Endothelial cell of umbilical vein (primary cell): ENCODE measurements at regions not wholly inside any gene's neighbourhood (a gene's known extent, or its start where the extent isn't known, plus 50 kb on each side); places are given as distances from the start of the nearest gene placed in this dataset.

ENCODE experiments used
- BruUV-seq: library from RNA; stranded (reverse); fragments of 400-500 nt; replicated peaks from 2 replicates; lab custom pipeline; 2021; lab: Mats Ljungman, UMichigan
- CTCF ChIA-PET: fragments of 300-600, 350-600 bp; sonication (Branson Sonifier 250); formaldehyde crosslinking; loops from one replicate; lab custom pipeline; 2021; ENCODE audit warnings: antibody characterized with exemption, inconsistent platforms; lab: Charles Lee
- POLR2A ChIA-PET: fragments of 300-600, 350-600 bp; sonication (Branson Sonifier 250); formaldehyde crosslinking; loops from one replicate; lab custom pipeline; 2021; ENCODE audit warnings: antibody characterized with exemption, inconsistent platforms; lab: Charles Lee
- DNase-seq: peaks from one replicate; pipeline ENCODE4 v3.0.0-alpha.2; 2011; ENCODE audit warnings: low read depth, low spot score
- FAIRE-seq: peaks from 2 replicates; lab custom pipeline; 2011; peaks lifted over from hg19 to GRCh38; lab: Jason Lieb, UNC
- H2AFZ ChIP-seq: 2 replicates; pipeline ENCODE4 v1.6.0; 2012; ENCODE audit warnings: low read depth, low read length, control low read depth, inconsistent platforms
- H3K27ac ChIP-seq: 2 replicates; pipeline ENCODE4 v1.5.1; 2011; ENCODE audit warnings: low read depth, mild to moderate bottlenecking, control low read depth, low read length, moderate library complexity; ENCODE audit not compliant: insufficient read depth
- H3K27me3 ChIP-seq, 2 experiments: 2 replicates each; pipeline versions ENCODE4 v1.6.0 to v1.6.1; 2011; ENCODE audit warnings: low read length in 2 of 2, mixed read lengths in 1 of 2; ENCODE audit not compliant: control insufficient read depth in 2 of 2, insufficient read depth in 2 of 2
- H3K36me3 ChIP-seq, 2 experiments: 2 replicates in 1 of 2; 3 replicates in 1 of 2; pipeline ENCODE4 v1.5.1; 2011; ENCODE audit warnings: low read length in 2 of 2, mild to moderate bottlenecking in 1 of 2, moderate library complexity in 1 of 2; ENCODE audit not compliant: control insufficient read depth in 2 of 2, insufficient read depth in 2 of 2; ENCODE audit errors: extremely low read depth in 1 of 2
- H3K4me1 ChIP-seq: 3 replicates; pipeline ENCODE4 v1.5.1; 2011; ENCODE audit warnings: mild to moderate bottlenecking, low read length; ENCODE audit not compliant: control insufficient read depth, insufficient read depth; ENCODE audit errors: extremely low read depth
- H3K4me2 ChIP-seq: 2 replicates; pipeline ENCODE4 v1.6.1; 2011; ENCODE audit warnings: low read length, control low read depth, mixed read lengths; ENCODE audit not compliant: insufficient read depth
- H3K4me3 ChIP-seq, 3 experiments: fragments of 200-600 bp in 1 of 3; sonication (generic), shearing (Covaris generic) in 1 of 3; replicated peaks in 1 of 3; 2 replicates each; pipeline ENCODE4 v1.5.1; 2011 to 2016; ENCODE audit warnings: control low read depth in 3 of 3, low read length in 3 of 3, mild to moderate bottlenecking in 2 of 3, inconsistent platforms in 1 of 3, low read depth in 1 of 3, moderate library complexity in 1 of 3; ENCODE audit not compliant: insufficient read depth in 1 of 3
- H3K79me2 ChIP-seq: 2 replicates; pipeline ENCODE4 v1.6.0; 2012; ENCODE audit warnings: low read length, inconsistent platforms; ENCODE audit not compliant: control insufficient read depth, insufficient read depth
- H3K9ac ChIP-seq: replicated peaks from 2 replicates; pipeline ENCODE3; 2011; ENCODE audit warnings: low read length, control low read depth; ENCODE audit not compliant: insufficient read depth; ENCODE audit errors: extremely low read depth
- H3K9me1 ChIP-seq: replicated peaks from 3 replicates; pipeline ENCODE4 v1.6.0; 2011; ENCODE audit warnings: mild to moderate bottlenecking, low read length; ENCODE audit not compliant: control insufficient read depth, insufficient read depth; ENCODE audit errors: extremely low read depth
- H3K9me3 ChIP-seq: replicated peaks from 2 replicates; pipeline ENCODE4 v1.5.1; 2012; ENCODE audit warnings: low read length, inconsistent platforms; ENCODE audit not compliant: control insufficient read depth, insufficient read depth
- H4K20me1 ChIP-seq: replicated peaks from 2 replicates; pipeline ENCODE3; 2011; ENCODE audit warnings: mild to moderate bottlenecking, low read length; ENCODE audit not compliant: control insufficient read depth, insufficient read depth; ENCODE audit errors: extremely low read depth
- CTCF ChIP-seq, 2 donors: IDR thresholded peaks; 1 replicate in 1 of 2; 2 replicates in 1 of 2; pipeline ENCODE4 v1.5.1; 2011; ENCODE audit warnings: low read length in 2 of 2, mild to moderate bottlenecking in 2 of 2, moderate library complexity in 2 of 2, control low read depth in 1 of 2, inconsistent platforms in 1 of 2, low read depth in 1 of 2; ENCODE audit not compliant: insufficient read depth in 1 of 2; ENCODE audit errors: extremely low read depth in 1 of 2
- GATA2 ChIP-seq: IDR thresholded peaks from 2 replicates; pipeline ENCODE4 v1.7.0; 2011; ENCODE audit warnings: low read depth, mild to moderate bottlenecking, moderate library complexity, mixed read lengths, low read length; ENCODE audit not compliant: insufficient read length, insufficient read depth
- JUN ChIP-seq: IDR thresholded peaks from 2 replicates; pipeline ENCODE4 v1.6.1; 2011; ENCODE audit warnings: borderline replicate concordance, low read depth; ENCODE audit not compliant: insufficient read length, insufficient read depth
- MAX ChIP-seq: IDR thresholded peaks from 2 replicates; pipeline ENCODE4 v1.6.1; 2011; ENCODE audit not compliant: insufficient read depth, insufficient read length
- dilution Hi-C: fragments of 300-500 bp; cut with MboI; formaldehyde crosslinking; loops from one replicate; pipeline ENCODE4 v1.15.0; 2019; ENCODE audit warnings: low sequenced_read_pairs; ENCODE audit not compliant: extremely low pct_ligation_motif_present
- intact Hi-C: fragments of 100-400 bp; cut with micrococcal nuclease; formaldehyde crosslinking; loops from one replicate; pipeline ENCODE4 v1.10.0; 2022

GRCh38 chr2:236687296-236687965, 117.8 kb downstream of the ACKR3 start:
- no peak overlapping the region for H3K4me2 ChIP-seq
- no peak overlapping the region for H3K9ac ChIP-seq

GRCh38 chr2:236688157-236688556, 118.5 kb downstream of the ACKR3 start:
- H2AFZ ChIP-seq, result no peak overlapping the region
- no peak for DNase-seq
- no peak for TF ChIP-seq JUN
- no peak for TF ChIP-seq MAX
- no peak for TF ChIP-seq GATA2
- H3K9me1 ChIP-seq, result no peaks in the 10 kb centered on the region
- no peak overlapping the region for H3K9ac ChIP-seq
- H3K36me3 ChIP-seq, result no peaks in the 10 kb centered on the region
- no peak for FAIRE-seq
- no peak overlapping the region for H3K4me2 ChIP-seq
- H3K4me3 ChIP-seq, result no peak overlapping the region
- BruUV-seq, result no TSS peak
- no peak overlapping the region for H3K27ac ChIP-seq
- peaks cover 2% of the 10 kb centered on the region for H3K4me1 ChIP-seq
- H3K79me2 ChIP-seq, result no peaks in the 10 kb centered on the region
- no peaks in the 10 kb centered on the region for H3K27me3 ChIP-seq
- dilution Hi-C loops (no loop called here), intact Hi-C loops (no loop called here)
- no peaks in the 10 kb centered on the region for H4K20me1 ChIP-seq
- ChIA-PET POLR2A (no interaction called here), CTCF (interaction anchor here (0.7 kb wide), 1 partner anchor 9 kb away, joined by 3 read pairs; no protein-coding TSS in a partner anchor)
- H3K9me3 ChIP-seq, result no peaks in the 10 kb centered on the region

More at GRCh38 chr2:236687296-236687965, 117.8 kb downstream of the ACKR3 start:
- Histone ChIP-seq H3K79me2 (no peaks in the 10 kb centered on the region), H3K27me3 (no peaks in the 10 kb centered on the region), H3K4me3 (no peak overlapping the region), H3K9me3 (no peaks in the 10 kb centered on the region), H4K20me1 (no peaks in the 10 kb centered on the region), H2AFZ (no peak overlapping the region), H3K36me3 (no peaks in the 10 kb centered on the region), H3K9me1 (no peaks in the 10 kb centered on the region), H3K27ac (no peak overlapping the region), H3K4me1 (peaks cover 2% of the 10 kb centered on the region)
- no peak for FAIRE-seq
- dilution Hi-C loops (no loop called here), intact Hi-C loops (no loop called here)
- no peak for TF ChIP-seq CTCF (IDR thresholded peaks at IDR 0.05; ENCODE audit: extremely low read depth in 1 of 2, insufficient read depth in 1 of 2, low read depth in 1 of 2, low read length in 2 of 2)
- no TSS peak for BruUV-seq
- CTCF ChIA-PET, result no interaction called here
- POLR2A ChIA-PET, result no interaction called here
- DNase-seq, result no peak
